ENCODE measurements at regions not wholly inside any gene's neighbourhood (a gene's known extent, or its start where the extent isn't known, plus 50 kb on each side); places are given as distances from the start of the nearest gene placed in this dataset.

GRCh38 chr20:16201191-16201590 lies 372.1 kb downstream of the KIF16B start (continued):
- TF ChIP-seq ZNF532 (CRISPR knock-in tag; IDR thresholded peaks at IDR 0.05; ENCODE audit: borderline replicate concordance) (no peak), ZNF219 (CRISPR knock-in tag; IDR thresholded peaks at IDR 0.05; ENCODE audit: borderline replicate concordance) (no peak), E2F5 (CRISPR knock-in tag; IDR thresholded peaks at IDR 0.05) (no peak), ZMAT4 (CRISPR knock-in tag; IDR thresholded peaks at IDR 0.05) (no peak)

- ATAC-seq (no peak), DNase-seq (ENCODE audit: low spot score) (no peak)
- CTCF ChIA-PET = no interaction called here
- H3K27ac Mint-ChIP-seq = no peak overlapping the region
- H3K9me3 Mint-ChIP-seq = peaks cover 13% of the 10 kb centered on the region
- H3K36me3 Mint-ChIP-seq = no peaks in the 10 kb centered on the region
- H3K27me3 Mint-ChIP-seq (ENCODE audit: low read depth) = no peaks in the 10 kb centered on the region
- H3K4me1 Mint-ChIP-seq = peaks cover 22% of the 10 kb centered on the region
- H3K4me3 Mint-ChIP-seq = no peak overlapping the region
- POLR2A ChIA-PET = no interaction called here
- TF ChIP-seq STAT6 (CRISPR knock-in tag; conservative IDR thresholded peaks at IDR 0.05; ENCODE audit: low read depth) (no peak), ESRRA (CRISPR knock-in tag; IDR thresholded peaks at IDR 0.05; ENCODE audit: borderline replicate concordance) (no peak), USF2 (CRISPR knock-in tag; IDR thresholded peaks at IDR 0.05) (no peak), PRDM15 (CRISPR knock-in tag; IDR thresholded peaks at IDR 0.05) (no peak), IRF1 (CRISPR knock-in tag; IDR thresholded peaks at IDR 0.05) (no peak), AFF4 (CRISPR knock-in tag; IDR thresholded peaks at IDR 0.05; ENCODE audit: borderline replicate concordance) (no peak), NFATC4 (CRISPR knock-in tag; IDR thresholded peaks at IDR 0.05) (no peak), HMGXB4 (CRISPR knock-in tag; IDR thresholded peaks at IDR 0.05) (no peak)
Observed at GRCh38 chr20:16197696-16198095, 375.6 kb downstream of the KIF16B start.
